K562 (cell line): ENCODE measurements at regions not wholly inside any gene's neighbourhood (a gene's known extent, or its start where the extent isn't known, plus 50 kb on each side); places are given as distances from the start of the nearest gene placed in this dataset.

ENCODE experiments used
- ADNP ChIP-seq: fragments of 200-800 bp; sonication (Bioruptor generic); IDR thresholded peaks from 2 replicates; pipeline ENCODE4 v1.6.1; 2016; ENCODE audit warnings: missing genetic modification characterization, missing compliant biosample characterization
- BCOR ChIP-seq: fragments of 450-650 bp; IDR thresholded peaks from 2 replicates; pipeline ENCODE4 v1.6.1; 2016
- CCNT2 ChIP-seq: IDR thresholded peaks from 2 replicates; pipeline ENCODE4 v1.6.1; 2011; ENCODE audit warnings: borderline replicate concordance, low read depth, mild to moderate bottlenecking, moderate library complexity, mixed read lengths, low read length; ENCODE audit not compliant: insufficient read length; ENCODE audit errors: extremely low read depth
- HMGN3 ChIP-seq: IDR thresholded peaks from 2 replicates; pipeline ENCODE4 v1.6.1; 2011; ENCODE audit warnings: borderline replicate concordance, low read depth, mild to moderate bottlenecking, mixed read lengths, low read length; ENCODE audit not compliant: insufficient read length; ENCODE audit errors: extremely low read depth
- MAFG ChIP-seq: fragments of 450-650 bp; conservative IDR thresholded peaks from 2 replicates; pipeline ENCODE4 v1.6.1; 2016; ENCODE audit warnings: missing genetic modification characterization, missing compliant biosample characterization
- MCM5 ChIP-seq: fragments of 450-650 bp; IDR thresholded peaks from 2 replicates; pipeline ENCODE4 v1.6.1; 2016; ENCODE audit warnings: low read depth
- MNT ChIP-seq, 2 experiments: fragments of 450-650 bp; conservative IDR thresholded peaks; 2 replicates each; pipeline ENCODE4 v1.6.1; 2017; ENCODE audit warnings: mild to moderate bottlenecking in 2 of 2, moderate library complexity in 2 of 2
- NR2F6 ChIP-seq: fragments of 450-650 bp; formaldehyde crosslinking; IDR thresholded peaks from 2 replicates; pipeline ENCODE4 v1.4.0; 2020; ENCODE audit warnings: mild to moderate bottlenecking
- PRMT5 ChIP-seq: sonication (generic); formaldehyde crosslinking; IDR thresholded peaks from 2 replicates; pipeline ENCODE4 v1.5.0; 2020; ENCODE audit warnings: missing genetic modification reagents
- RAD21 ChIP-seq, 2 experiments: fragments of 250-450 bp in 1 of 2; fragments of 450-650 bp in 1 of 2; sonication (Bioruptor Pico) in 1 of 2; formaldehyde crosslinking in 1 of 2; IDR thresholded peaks in 1 of 2; conservative IDR thresholded peaks in 1 of 2; 2 replicates each; pipeline versions ENCODE4 v1.4.0 to v1.8.0; 2020 to 2022; ENCODE audit warnings: mild to moderate bottlenecking in 2 of 2, moderate library complexity in 1 of 2
- SMARCA5 ChIP-seq: fragments of 450-650 bp; IDR thresholded peaks from 2 replicates; pipeline ENCODE4 v1.6.1; 2016
- SOX6 ChIP-seq: fragments of 450-650 bp; IDR thresholded peaks from 2 replicates; pipeline ENCODE4 v1.6.1; 2014; ENCODE audit warnings: mild to moderate bottlenecking
- SP1 ChIP-seq: sonication (generic); formaldehyde crosslinking; IDR thresholded peaks from 2 replicates; pipeline ENCODE4 v1.8.1; 2022; ENCODE audit warnings: mild to moderate bottlenecking, missing genetic modification reagents
- SPI1 ChIP-seq: IDR thresholded peaks from 2 replicates; pipeline ENCODE4 v1.6.1; 2011; ENCODE audit warnings: low read depth, low read length, control low read depth, borderline replicate concordance
- SUPT5H ChIP-seq: fragments of 450-650 bp; IDR thresholded peaks from 2 replicates; pipeline ENCODE4 v1.6.1; 2016
- ZNF23 ChIP-seq: fragments of 250-450 bp; sonication (Bioruptor Pico); IDR thresholded peaks from 2 replicates; pipeline ENCODE4 v1.4.0; 2020; ENCODE audit warnings: mild to moderate bottlenecking
- ZNF707 ChIP-seq: fragments of 250-450 bp; sonication (Bioruptor Pico); conservative IDR thresholded peaks from 2 replicates; pipeline ENCODE4 v1.8.0; 2022; ENCODE audit warnings: inconsistent platforms, mild to moderate bottlenecking, moderate library complexity
- TF ChIP-seq, protein P1 (sequence below): sonication (generic); formaldehyde crosslinking; IDR thresholded peaks from 2 replicates; pipeline ENCODE4 v1.8.1; 2023; ENCODE audit warnings: mild to moderate bottlenecking, missing genetic modification reagents
- TF ChIP-seq, protein P2 (sequence below): IDR thresholded peaks from 2 replicates; pipeline ENCODE4 v1.6.1; 2014; ENCODE audit warnings: antibody characterized with exemption
- TF ChIP-seq, protein P3 (sequence below), 2 experiments: fragments of 450-650 bp; IDR thresholded peaks; 2 replicates each; pipeline ENCODE4 v1.6.1; 2016

- TF ChIP-seq, protein P1, sequence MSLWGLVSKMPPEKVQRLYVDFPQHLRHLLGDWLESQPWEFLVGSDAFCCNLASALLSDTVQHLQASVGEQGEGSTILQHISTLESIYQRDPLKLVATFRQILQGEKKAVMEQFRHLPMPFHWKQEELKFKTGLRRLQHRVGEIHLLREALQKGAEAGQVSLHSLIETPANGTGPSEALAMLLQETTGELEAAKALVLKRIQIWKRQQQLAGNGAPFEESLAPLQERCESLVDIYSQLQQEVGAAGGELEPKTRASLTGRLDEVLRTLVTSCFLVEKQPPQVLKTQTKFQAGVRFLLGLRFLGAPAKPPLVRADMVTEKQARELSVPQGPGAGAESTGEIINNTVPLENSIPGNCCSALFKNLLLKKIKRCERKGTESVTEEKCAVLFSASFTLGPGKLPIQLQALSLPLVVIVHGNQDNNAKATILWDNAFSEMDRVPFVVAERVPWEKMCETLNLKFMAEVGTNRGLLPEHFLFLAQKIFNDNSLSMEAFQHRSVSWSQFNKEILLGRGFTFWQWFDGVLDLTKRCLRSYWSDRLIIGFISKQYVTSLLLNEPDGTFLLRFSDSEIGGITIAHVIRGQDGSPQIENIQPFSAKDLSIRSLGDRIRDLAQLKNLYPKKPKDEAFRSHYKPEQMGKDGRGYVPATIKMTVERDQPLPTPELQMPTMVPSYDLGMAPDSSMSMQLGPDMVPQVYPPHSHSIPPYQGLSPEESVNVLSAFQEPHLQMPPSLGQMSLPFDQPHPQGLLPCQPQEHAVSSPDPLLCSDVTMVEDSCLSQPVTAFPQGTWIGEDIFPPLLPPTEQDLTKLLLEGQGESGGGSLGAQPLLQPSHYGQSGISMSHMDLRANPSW (CRISPR knock-in tag), result no peak
- TF ChIP-seq ZNF707 (CRISPR knock-in tag) (no peak), PRMT5 (CRISPR knock-in tag) (no peak), SPI1 (no peak), SOX6 (no peak), SP1 (CRISPR knock-in tag) (no peak), ADNP (tag) (0 out of 2 replicates have a peak, but pooled peaks have one; percentile 35), SUPT5H (no peak), BCOR (peak; percentile 27; the same call in 1 of the 2 replicates), HMGN3 (no peak), MNT (conservative IDR thresholded peaks at IDR 0.05) (no peak), ZNF23 (CRISPR knock-in tag) (no peak), CCNT2 (no peak), SMARCA5 (0 out of 2 replicates have a peak, but pooled peaks have one; percentile 56), MAFG (tag) (no peak), RAD21 (CRISPR knock-in tag; conservative IDR thresholded peaks at IDR 0.05 in 1 of 2, IDR thresholded peaks at IDR 0.05 in 1 of 2) (no peak), NR2F6 (CRISPR knock-in tag) (no peak), MCM5 (no peak)
- TF ChIP-seq, protein P2, sequence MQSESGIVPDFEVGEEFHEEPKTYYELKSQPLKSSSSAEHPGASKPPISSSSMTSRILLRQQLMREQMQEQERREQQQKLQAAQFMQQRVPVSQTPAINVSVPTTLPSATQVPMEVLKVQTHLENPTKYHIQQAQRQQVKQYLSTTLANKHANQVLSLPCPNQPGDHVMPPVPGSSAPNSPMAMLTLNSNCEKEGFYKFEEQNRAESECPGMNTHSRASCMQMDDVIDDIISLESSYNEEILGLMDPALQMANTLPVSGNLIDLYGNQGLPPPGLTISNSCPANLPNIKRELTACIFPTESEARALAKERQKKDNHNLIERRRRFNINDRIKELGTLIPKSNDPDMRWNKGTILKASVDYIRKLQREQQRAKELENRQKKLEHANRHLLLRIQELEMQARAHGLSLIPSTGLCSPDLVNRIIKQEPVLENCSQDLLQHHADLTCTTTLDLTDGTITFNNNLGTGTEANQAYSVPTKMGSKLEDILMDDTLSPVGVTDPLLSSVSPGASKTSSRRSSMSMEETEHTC, result no peak
- TF ChIP-seq, protein P3, sequence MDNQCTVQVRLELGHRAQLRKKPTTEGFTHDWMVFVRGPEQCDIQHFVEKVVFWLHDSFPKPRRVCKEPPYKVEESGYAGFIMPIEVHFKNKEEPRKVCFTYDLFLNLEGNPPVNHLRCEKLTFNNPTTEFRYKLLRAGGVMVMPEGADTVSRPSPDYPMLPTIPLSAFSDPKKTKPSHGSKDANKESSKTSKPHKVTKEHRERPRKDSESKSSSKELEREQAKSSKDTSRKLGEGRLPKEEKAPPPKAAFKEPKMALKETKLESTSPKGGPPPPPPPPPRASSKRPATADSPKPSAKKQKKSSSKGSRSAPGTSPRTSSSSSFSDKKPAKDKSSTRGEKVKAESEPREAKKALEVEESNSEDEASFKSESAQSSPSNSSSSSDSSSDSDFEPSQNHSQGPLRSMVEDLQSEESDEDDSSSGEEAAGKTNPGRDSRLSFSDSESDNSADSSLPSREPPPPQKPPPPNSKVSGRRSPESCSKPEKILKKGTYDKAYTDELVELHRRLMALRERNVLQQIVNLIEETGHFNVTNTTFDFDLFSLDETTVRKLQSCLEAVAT (IDR thresholded peaks at IDR 0.05), result peak in 1 of 2 experiments; percentile 62; a peak in 2 of 4 replicates
Observed at GRCh38 chr21:33985117-33986050, 69.8 kb upstream of the ATP5PO start (continued).
